ENCODE measurements at regions not wholly inside any gene's neighbourhood (a gene's known extent, or its start where the extent isn't known, plus 50 kb on each side); places are given as distances from the start of the nearest gene placed in this dataset.

GRCh38 chr6:19440531-19440930 lies 396.6 kb upstream of the ID4 start:
- Histone ChIP-seq H2AFZ (ENCODE audit: low read length) (no peak overlapping the region), H3K4me1 (ENCODE audit: low read length) (no peaks in the 10 kb centered on the region), H3K4me3 (ENCODE audit: low read length) (no peak overlapping the region), H3K27ac (ENCODE audit: low read length) (no peak overlapping the region), H3K9me3 (replicated peaks; ENCODE audit: insufficient read depth, low read length) (no peaks in the 10 kb centered on the region), H4K20me1 (ENCODE audit: insufficient read depth, low read length) (no peaks in the 10 kb centered on the region), H3K79me2 (ENCODE audit: low read length) (no peaks in the 10 kb centered on the region), H3K4me2 (ENCODE audit: low read depth, low read length) (no peak overlapping the region), H3K9ac (ENCODE audit: low read length) (no peak overlapping the region), H3K27me3 (replicated peaks; ENCODE audit: insufficient read depth, low read length) (no peaks in the 10 kb centered on the region), H3K9me2 (replicated peaks; ENCODE audit: insufficient read depth, low read length) (no peaks in the 10 kb centered on the region), H3K36me3 (replicated peaks; ENCODE audit: insufficient read depth, low read length) (no peaks in the 10 kb centered on the region), H3F3A (ENCODE audit: insufficient read depth, low read length) (no peaks in the 10 kb centered on the region)
- TF ChIP-seq EZH2 (optimal IDR thresholded peaks at IDR 0.05; ENCODE audit: low read depth, low read length) (no peak), EZH2phosphoT487 (IDR thresholded peaks at IDR 0.05; ENCODE audit: low read length) (no peak), CTCF (IDR thresholded peaks at IDR 0.05; ENCODE audit: low read length) (no peak)
- no peak for DNase-seq

- no peaks in the 10 kb centered on the region for H3K79me2 ChIP-seq (ENCODE audit: low read length)
- H3K4me3 ChIP-seq (ENCODE audit: low read length), result no peak overlapping the region
- no peaks in the 10 kb centered on the region for H3K27me3 ChIP-seq (replicated peaks; ENCODE audit: insufficient read depth, low read length)
- no peak overlapping the region for H2AFZ ChIP-seq (ENCODE audit: low read length)
- no peaks in the 10 kb centered on the region for H3K36me3 ChIP-seq (replicated peaks; ENCODE audit: insufficient read depth, low read length)
- no peaks in the 10 kb centered on the region for H3F3A ChIP-seq (ENCODE audit: insufficient read depth, low read length)
- H3K9me3 ChIP-seq (replicated peaks; ENCODE audit: insufficient read depth, low read length), result no peaks in the 10 kb centered on the region
- no peak overlapping the region for H3K27ac ChIP-seq (ENCODE audit: low read length)
- H4K20me1 ChIP-seq (ENCODE audit: insufficient read depth, low read length), result no peaks in the 10 kb centered on the region
- TF ChIP-seq EZH2 (optimal IDR thresholded peaks at IDR 0.05; ENCODE audit: low read depth, low read length) (no peak), CTCF (IDR thresholded peaks at IDR 0.05; ENCODE audit: low read length) (no peak), EZH2phosphoT487 (IDR thresholded peaks at IDR 0.05; ENCODE audit: low read length) (no peak)
- H3K9ac ChIP-seq (ENCODE audit: low read length), result no peak overlapping the region
- H3K4me1 ChIP-seq (ENCODE audit: low read length), result no peaks in the 10 kb centered on the region
- no peaks in the 10 kb centered on the region for H3K9me2 ChIP-seq (replicated peaks; ENCODE audit: insufficient read depth, low read length)
- no peak overlapping the region for H3K4me2 ChIP-seq (ENCODE audit: low read depth, low read length)
- no peak for DNase-seq
Measured at GRCh38 chr6:19443411-19443810, 393.8 kb upstream of the ID4 start.

- Histone ChIP-seq H3K4me2 (ENCODE audit: low read depth, low read length) (no peak overlapping the region), H3K36me3 (replicated peaks; ENCODE audit: insufficient read depth, low read length) (no peaks in the 10 kb centered on the region), H3F3A (ENCODE audit: insufficient read depth, low read length) (no peaks in the 10 kb centered on the region), H3K79me2 (ENCODE audit: low read length) (no peaks in the 10 kb centered on the region), H3K9ac (ENCODE audit: low read length) (no peak overlapping the region), H4K20me1 (ENCODE audit: insufficient read depth, low read length) (no peaks in the 10 kb centered on the region), H3K4me1 (ENCODE audit: low read length) (no peaks in the 10 kb centered on the region), H3K9me3 (replicated peaks; ENCODE audit: insufficient read depth, low read length) (no peaks in the 10 kb centered on the region), H3K27me3 (replicated peaks; ENCODE audit: insufficient read depth, low read length) (no peaks in the 10 kb centered on the region), H3K9me2 (replicated peaks; ENCODE audit: insufficient read depth, low read length) (no peaks in the 10 kb centered on the region), H3K4me3 (ENCODE audit: low read length) (no peak overlapping the region), H2AFZ (ENCODE audit: low read length) (no peak overlapping the region), H3K27ac (ENCODE audit: low read length) (no peak overlapping the region)
- no peak for DNase-seq
- TF ChIP-seq EZH2phosphoT487 (IDR thresholded peaks at IDR 0.05; ENCODE audit: low read length) (no peak), CTCF (IDR thresholded peaks at IDR 0.05; ENCODE audit: low read length) (no peak), EZH2 (optimal IDR thresholded peaks at IDR 0.05; ENCODE audit: low read depth, low read length) (no peak)
Measured at GRCh38 chr6:19444041-19444440, 393.1 kb upstream of the ID4 start.

All from MM.1S (cell line).